ENCODE measurements at regions not wholly inside any gene's neighbourhood (a gene's known extent, or its start where the extent isn't known, plus 50 kb on each side); places are given as distances from the start of the nearest gene placed in this dataset.

GRCh38 chr17:79415365-79415764 lies 195.5 kb downstream of the RBFOX3 start:
- intact Hi-C loops (cut with DNase I; ENCODE audit: low total_unique reads): no loop called here
- WGBS, 2 donors: 31 to 46% methylated on average over 12 to 13 of the region's 13 CpGs
- H3K4me3 ChIP-seq (ENCODE audit: low read depth, poor library complexity, severe bottlenecking): no peak overlapping the region
- no peak for DNase-seq (ENCODE audit: low spot score in 2 of 2)
- TF ChIP-seq POLR2A (IDR thresholded peaks at IDR 0.05): no peak
- TF ChIP-seq, protein P1, sequence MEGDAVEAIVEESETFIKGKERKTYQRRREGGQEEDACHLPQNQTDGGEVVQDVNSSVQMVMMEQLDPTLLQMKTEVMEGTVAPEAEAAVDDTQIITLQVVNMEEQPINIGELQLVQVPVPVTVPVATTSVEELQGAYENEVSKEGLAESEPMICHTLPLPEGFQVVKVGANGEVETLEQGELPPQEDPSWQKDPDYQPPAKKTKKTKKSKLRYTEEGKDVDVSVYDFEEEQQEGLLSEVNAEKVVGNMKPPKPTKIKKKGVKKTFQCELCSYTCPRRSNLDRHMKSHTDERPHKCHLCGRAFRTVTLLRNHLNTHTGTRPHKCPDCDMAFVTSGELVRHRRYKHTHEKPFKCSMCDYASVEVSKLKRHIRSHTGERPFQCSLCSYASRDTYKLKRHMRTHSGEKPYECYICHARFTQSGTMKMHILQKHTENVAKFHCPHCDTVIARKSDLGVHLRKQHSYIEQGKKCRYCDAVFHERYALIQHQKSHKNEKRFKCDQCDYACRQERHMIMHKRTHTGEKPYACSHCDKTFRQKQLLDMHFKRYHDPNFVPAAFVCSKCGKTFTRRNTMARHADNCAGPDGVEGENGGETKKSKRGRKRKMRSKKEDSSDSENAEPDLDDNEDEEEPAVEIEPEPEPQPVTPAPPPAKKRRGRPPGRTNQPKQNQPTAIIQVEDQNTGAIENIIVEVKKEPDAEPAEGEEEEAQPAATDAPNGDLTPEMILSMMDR (IDR thresholded peaks at IDR 0.05): no peak

DNA sequence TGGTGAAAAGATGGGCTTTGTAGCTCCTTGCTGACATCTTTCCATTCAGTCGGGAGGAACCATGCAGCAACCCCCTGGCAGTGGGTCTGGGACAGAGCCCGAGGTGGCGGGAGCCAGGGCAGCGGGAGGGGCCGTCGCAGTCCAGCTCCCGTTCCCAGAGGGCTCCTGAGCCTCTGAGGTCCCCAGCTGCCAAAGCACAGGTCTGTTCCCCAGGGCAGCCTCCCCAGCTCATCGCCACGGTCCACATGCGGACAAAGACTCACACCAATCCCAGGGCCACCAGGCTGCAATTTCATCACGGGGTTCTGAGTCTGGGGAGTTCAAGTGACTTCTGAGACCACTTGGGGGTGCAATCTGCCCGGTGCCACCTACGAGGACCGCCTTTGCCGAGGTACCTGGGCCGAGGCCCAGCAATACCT lies 196.0 kb downstream of the RBFOX3 start:
- no peak overlapping the region for H3K4me3 ChIP-seq (ENCODE audit: low read depth, poor library complexity, severe bottlenecking)
- WGBS, 2 donors: 44 to 47% methylated on average over 14 to 16 of the region's 16 CpGs
- TF ChIP-seq POLR2A (IDR thresholded peaks at IDR 0.05): no peak
- TF ChIP-seq, protein P1 (IDR thresholded peaks at IDR 0.05): no peak
- no peak for DNase-seq (ENCODE audit: low spot score in 2 of 2)
- intact Hi-C loops (cut with DNase I; ENCODE audit: low total_unique reads): no loop called here

- H3K4me3 ChIP-seq (ENCODE audit: low read depth, poor library complexity, severe bottlenecking): no peak overlapping the region
- intact Hi-C loops (cut with DNase I; ENCODE audit: low total_unique reads): no loop called here
- WGBS, 2 donors: 50 to 58% methylated on average over 21 of the region's 21 CpGs
- TF ChIP-seq, protein P1 (IDR thresholded peaks at IDR 0.05): no peak
- no peak for TF ChIP-seq POLR2A (IDR thresholded peaks at IDR 0.05)
- DNase-seq (ENCODE audit: low spot score in 2 of 2): no peak
These were observed 196.6 kb downstream of the RBFOX3 start for GRCh38 chr17:79414063-79414792.

- no peak for DNase-seq (ENCODE audit: low spot score in 2 of 2)
- no peak overlapping the region for H3K4me3 ChIP-seq (ENCODE audit: low read depth, poor library complexity, severe bottlenecking)
- TF ChIP-seq POLR2A (IDR thresholded peaks at IDR 0.05): no peak
- TF ChIP-seq, protein P1 (IDR thresholded peaks at IDR 0.05): no peak
- 23 to 28% methylated on average over 6 to 11 of the region's 11 CpGs for WGBS, 2 donors
- intact Hi-C loops (cut with DNase I; ENCODE audit: low total_unique reads): no loop called here
These were observed 197.2 kb downstream of the RBFOX3 start for GRCh38 chr17:79413611-79414010.

- no peak overlapping the region for H3K4me3 ChIP-seq (ENCODE audit: low read depth, poor library complexity, severe bottlenecking)
- WGBS, 2 donors: 24 to 45% methylated on average over 3 of the region's 3 CpGs
- intact Hi-C loops (cut with DNase I; ENCODE audit: low total_unique reads): no loop called here
- TF ChIP-seq POLR2A (IDR thresholded peaks at IDR 0.05): no peak
- TF ChIP-seq, protein P1 (IDR thresholded peaks at IDR 0.05): no peak
- no peak for DNase-seq (ENCODE audit: low spot score in 2 of 2)
These were observed 197.9 kb downstream of the RBFOX3 start for GRCh38 chr17:79412886-79413390.
